ENCODE measurements at regions not wholly inside any gene's neighbourhood (a gene's known extent, or its start where the extent isn't known, plus 50 kb on each side); places are given as distances from the start of the nearest gene placed in this dataset.

- Mint-ChIP-seq H3K36me3 (ENCODE audit: unreplicated experiment) (no peaks in the 10 kb centered on the region), H3K4me3 (ENCODE audit: unreplicated experiment) (no peak overlapping the region), H3K9me3 (ENCODE audit: unreplicated experiment) (peaks cover 35% of the 10 kb centered on the region), H3K27me3 (ENCODE audit: unreplicated experiment) (no peaks in the 10 kb centered on the region), H3K4me1 (ENCODE audit: unreplicated experiment) (no peaks in the 10 kb centered on the region), H3K27ac (ENCODE audit: unreplicated experiment) (no peak overlapping the region)
- TF ChIP-seq, protein P1, sequence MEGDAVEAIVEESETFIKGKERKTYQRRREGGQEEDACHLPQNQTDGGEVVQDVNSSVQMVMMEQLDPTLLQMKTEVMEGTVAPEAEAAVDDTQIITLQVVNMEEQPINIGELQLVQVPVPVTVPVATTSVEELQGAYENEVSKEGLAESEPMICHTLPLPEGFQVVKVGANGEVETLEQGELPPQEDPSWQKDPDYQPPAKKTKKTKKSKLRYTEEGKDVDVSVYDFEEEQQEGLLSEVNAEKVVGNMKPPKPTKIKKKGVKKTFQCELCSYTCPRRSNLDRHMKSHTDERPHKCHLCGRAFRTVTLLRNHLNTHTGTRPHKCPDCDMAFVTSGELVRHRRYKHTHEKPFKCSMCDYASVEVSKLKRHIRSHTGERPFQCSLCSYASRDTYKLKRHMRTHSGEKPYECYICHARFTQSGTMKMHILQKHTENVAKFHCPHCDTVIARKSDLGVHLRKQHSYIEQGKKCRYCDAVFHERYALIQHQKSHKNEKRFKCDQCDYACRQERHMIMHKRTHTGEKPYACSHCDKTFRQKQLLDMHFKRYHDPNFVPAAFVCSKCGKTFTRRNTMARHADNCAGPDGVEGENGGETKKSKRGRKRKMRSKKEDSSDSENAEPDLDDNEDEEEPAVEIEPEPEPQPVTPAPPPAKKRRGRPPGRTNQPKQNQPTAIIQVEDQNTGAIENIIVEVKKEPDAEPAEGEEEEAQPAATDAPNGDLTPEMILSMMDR (IDR thresholded peaks at IDR 0.05): no peak
- no peak for DNase-seq (ENCODE audit: extremely low spot score, unreplicated experiment)
Measured at GRCh38 chr6:164243949-164244348, 829.4 kb downstream of the QKI start.

GRCh38 chr6:164243012-164243610 lies 828.6 kb downstream of the QKI start:
- no peak overlapping the region for H3K4me3 Mint-ChIP-seq (ENCODE audit: unreplicated experiment)
- H3K27me3 Mint-ChIP-seq (ENCODE audit: unreplicated experiment): no peaks in the 10 kb centered on the region
- TF ChIP-seq, protein P1 (IDR thresholded peaks at IDR 0.05): no peak
- peaks cover 40% of the 10 kb centered on the region for H3K9me3 Mint-ChIP-seq (ENCODE audit: unreplicated experiment)
- no peaks in the 10 kb centered on the region for H3K4me1 Mint-ChIP-seq (ENCODE audit: unreplicated experiment)
- no peak overlapping the region for H3K27ac Mint-ChIP-seq (ENCODE audit: unreplicated experiment)
- DNase-seq (ENCODE audit: extremely low spot score, unreplicated experiment): no peak
- no peaks in the 10 kb centered on the region for H3K36me3 Mint-ChIP-seq (ENCODE audit: unreplicated experiment)

GRCh38 chr6:164230804-164231203 lies 816.3 kb downstream of the QKI start:
- Mint-ChIP-seq H3K9me3 (ENCODE audit: unreplicated experiment) (peaks cover 18% of the 10 kb centered on the region), H3K27me3 (ENCODE audit: unreplicated experiment) (no peaks in the 10 kb centered on the region), H3K4me1 (ENCODE audit: unreplicated experiment) (no peaks in the 10 kb centered on the region), H3K36me3 (ENCODE audit: unreplicated experiment) (no peaks in the 10 kb centered on the region), H3K4me3 (ENCODE audit: unreplicated experiment) (no peak overlapping the region), H3K27ac (ENCODE audit: unreplicated experiment) (no peak overlapping the region)
- DNase-seq (ENCODE audit: extremely low spot score, unreplicated experiment): no peak
- TF ChIP-seq, protein P1 (IDR thresholded peaks at IDR 0.05): no peak

DNA sequence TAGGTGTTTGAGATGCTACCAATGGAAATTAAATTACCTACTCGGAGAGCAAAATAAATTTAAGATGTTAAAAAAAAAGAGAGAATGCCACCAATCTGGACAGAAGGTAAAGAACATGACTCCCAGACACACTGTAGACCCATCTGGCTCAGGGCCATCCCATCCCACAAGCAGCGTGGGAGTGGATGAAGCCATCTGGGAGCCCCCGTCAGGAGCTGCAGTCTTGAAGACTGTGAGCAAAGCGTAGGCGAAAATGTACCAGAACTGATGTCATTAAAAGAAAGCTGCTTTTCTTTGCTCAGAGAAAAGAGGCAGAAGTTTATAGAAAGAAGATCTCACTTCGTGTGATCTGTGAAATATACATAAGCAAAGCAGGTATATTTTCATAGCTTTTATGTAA lies 815.7 kb downstream of the QKI start:
- Mint-ChIP-seq H3K4me1 (ENCODE audit: unreplicated experiment) (no peaks in the 10 kb centered on the region), H3K36me3 (ENCODE audit: unreplicated experiment) (no peaks in the 10 kb centered on the region), H3K9me3 (ENCODE audit: unreplicated experiment) (peaks cover 15% of the 10 kb centered on the region), H3K27ac (ENCODE audit: unreplicated experiment) (no peak overlapping the region), H3K27me3 (ENCODE audit: unreplicated experiment) (no peaks in the 10 kb centered on the region), H3K4me3 (ENCODE audit: unreplicated experiment) (no peak overlapping the region)
- DNase-seq (ENCODE audit: extremely low spot score, unreplicated experiment): no peak
- TF ChIP-seq, protein P1 (IDR thresholded peaks at IDR 0.05): no peak

- H3K4me3 Mint-ChIP-seq (ENCODE audit: unreplicated experiment): no peak overlapping the region
- TF ChIP-seq, protein P1 (IDR thresholded peaks at IDR 0.05): no peak
- no peaks in the 10 kb centered on the region for H3K4me1 Mint-ChIP-seq (ENCODE audit: unreplicated experiment)
Measured at GRCh38 chr6:164229716-164230115, 815.2 kb downstream of the QKI start.

More at GRCh38 chr6:164229716-164230115, 815.2 kb downstream of the QKI start:
- DNase-seq (ENCODE audit: extremely low spot score, unreplicated experiment): no peak
- peaks cover 14% of the 10 kb centered on the region for H3K9me3 Mint-ChIP-seq (ENCODE audit: unreplicated experiment)
- no peak overlapping the region for H3K27ac Mint-ChIP-seq (ENCODE audit: unreplicated experiment)
- no peaks in the 10 kb centered on the region for H3K36me3 Mint-ChIP-seq (ENCODE audit: unreplicated experiment)
- H3K27me3 Mint-ChIP-seq (ENCODE audit: unreplicated experiment): no peaks in the 10 kb centered on the region
